AG04450 (cell line): ENCODE measurements at regions not wholly inside any gene's neighbourhood (a gene's known extent, or its start where the extent isn't known, plus 50 kb on each side); places are given as distances from the start of the nearest gene placed in this dataset.
"Not testable (repeated sequence)": the region's sequence is repeated elsewhere in the genome, so short reads cannot be mapped to it uniquely, and the experiment has no call there.

Source experiments
- CTCF ChIA-PET: fragments of 300-600, 350-600 bp; formaldehyde crosslinking; extraction: SDS; loops from one replicate; lab custom pipeline; 2022; ENCODE audit warnings: antibody characterized with exemption, inconsistent platforms; lab: Charles Lee
- POLR2A ChIA-PET: fragments of 350-600 bp; formaldehyde crosslinking; extraction: SDS; loops from one replicate; lab custom pipeline; 2021; ENCODE audit warnings: antibody characterized with exemption, inconsistent platforms; lab: Yijun Ruan, JAX
- DNase-seq: peaks from one replicate; pipeline ENCODE4 v3.0.0-alpha.2; 2011; ENCODE audit warnings: low read depth, low spot score
- H3K27ac ChIP-seq: one replicate; pipeline ENCODE4 v1.5.1; 2012; ENCODE audit warnings: low read depth, low read length, control low read depth
- H3K27me3 ChIP-seq: one replicate; pipeline ENCODE4 v1.6.0; 2012; ENCODE audit warnings: low read length; ENCODE audit not compliant: control insufficient read depth, insufficient read depth
- H3K4me3 ChIP-seq: 2 replicates; pipeline ENCODE4 v1.5.1; 2011; ENCODE audit warnings: mild to moderate bottlenecking, low read depth, low read length, control low read depth
- H3K9me3 ChIP-seq: 2 replicates; pipeline ENCODE4 v1.5.1; 2012; ENCODE audit warnings: low read length; ENCODE audit not compliant: control insufficient read depth, insufficient read depth
- TF ChIP-seq, protein P1 (sequence below): IDR thresholded peaks from 2 replicates; pipeline ENCODE4 v1.5.1; 2011; ENCODE audit warnings: low read depth, low read length, control low read depth, inconsistent platforms

DNA sequence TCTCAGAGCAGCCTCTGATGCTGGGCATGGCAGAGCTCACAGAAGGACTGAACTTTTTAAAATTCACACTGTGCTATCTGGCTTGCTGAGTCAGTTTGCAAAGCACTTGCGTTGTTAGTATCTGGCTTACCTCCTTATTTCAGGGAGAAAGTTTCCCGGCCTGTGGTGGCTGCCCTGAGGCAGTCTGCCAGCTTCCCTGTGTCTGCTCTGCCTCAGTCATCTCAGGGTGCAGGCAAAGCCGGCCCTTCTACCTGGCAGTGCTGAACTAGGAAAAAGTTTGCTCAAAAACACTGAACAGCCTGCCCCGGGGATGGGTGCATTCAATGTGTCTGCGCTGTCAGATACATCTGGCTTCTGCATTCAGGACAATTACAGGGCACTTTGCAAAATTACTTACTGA lies 90.2 kb upstream of the UXS1 start:
- Histone ChIP-seq H3K27me3 (no peaks in the 10 kb centered on the region), H3K9me3 (no peaks in the 10 kb centered on the region), H3K27ac (no peak overlapping the region), H3K4me3 (no peak overlapping the region)
- TF ChIP-seq, protein P1, sequence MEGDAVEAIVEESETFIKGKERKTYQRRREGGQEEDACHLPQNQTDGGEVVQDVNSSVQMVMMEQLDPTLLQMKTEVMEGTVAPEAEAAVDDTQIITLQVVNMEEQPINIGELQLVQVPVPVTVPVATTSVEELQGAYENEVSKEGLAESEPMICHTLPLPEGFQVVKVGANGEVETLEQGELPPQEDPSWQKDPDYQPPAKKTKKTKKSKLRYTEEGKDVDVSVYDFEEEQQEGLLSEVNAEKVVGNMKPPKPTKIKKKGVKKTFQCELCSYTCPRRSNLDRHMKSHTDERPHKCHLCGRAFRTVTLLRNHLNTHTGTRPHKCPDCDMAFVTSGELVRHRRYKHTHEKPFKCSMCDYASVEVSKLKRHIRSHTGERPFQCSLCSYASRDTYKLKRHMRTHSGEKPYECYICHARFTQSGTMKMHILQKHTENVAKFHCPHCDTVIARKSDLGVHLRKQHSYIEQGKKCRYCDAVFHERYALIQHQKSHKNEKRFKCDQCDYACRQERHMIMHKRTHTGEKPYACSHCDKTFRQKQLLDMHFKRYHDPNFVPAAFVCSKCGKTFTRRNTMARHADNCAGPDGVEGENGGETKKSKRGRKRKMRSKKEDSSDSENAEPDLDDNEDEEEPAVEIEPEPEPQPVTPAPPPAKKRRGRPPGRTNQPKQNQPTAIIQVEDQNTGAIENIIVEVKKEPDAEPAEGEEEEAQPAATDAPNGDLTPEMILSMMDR, result no peak
- ChIA-PET CTCF (no interaction called here), POLR2A (no interaction called here)
- no peak for DNase-seq

GRCh38 chr2:106283228-106284152 lies 89.4 kb upstream of the UXS1 start:
- H3K4me3 ChIP-seq, POLR2A ChIA-PET, CTCF ChIA-PET, H3K9me3 ChIP-seq, DNase-seq, H3K27ac ChIP-seq, H3K27me3 ChIP-seq: not testable (repeated sequence)

DNA sequence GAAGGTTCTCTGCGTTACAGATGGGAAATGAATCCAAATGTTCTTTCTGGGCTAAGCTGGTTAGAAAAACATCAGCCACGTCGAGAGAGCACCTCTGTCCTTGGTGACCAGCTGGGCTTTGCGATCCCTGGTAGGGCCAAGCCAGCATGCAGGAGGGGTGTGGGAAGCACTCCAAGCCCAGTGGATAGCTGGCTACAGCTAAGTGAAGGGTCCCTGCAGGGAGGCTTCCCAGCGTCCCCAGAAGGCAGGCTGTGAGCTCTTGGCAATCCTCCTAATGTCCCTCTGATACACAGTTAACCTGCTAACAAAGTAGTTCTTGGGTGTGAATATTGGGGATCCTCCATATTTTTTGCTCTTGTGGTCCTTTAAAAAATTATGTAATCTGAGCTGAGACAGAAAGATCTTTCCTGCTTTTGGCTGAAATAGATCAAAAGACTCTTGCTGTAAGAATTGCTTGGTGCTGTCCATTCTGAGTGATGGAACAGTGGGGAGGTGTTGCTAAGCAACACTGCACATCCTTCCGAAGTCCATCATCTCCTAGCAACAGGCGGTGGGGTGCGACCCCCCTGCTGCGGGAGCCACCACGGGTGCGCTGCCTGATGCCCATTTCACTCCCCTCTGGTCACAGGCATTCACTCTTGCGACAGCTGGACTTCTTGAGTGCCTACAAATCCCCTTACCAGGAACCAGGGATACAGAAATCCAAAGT lies 88.5 kb upstream of the UXS1 start:
- Histone ChIP-seq H3K4me3 (no peak overlapping the region), H3K9me3 (no peaks in the 10 kb centered on the region), H3K27me3 (no peaks in the 10 kb centered on the region), H3K27ac (no peak overlapping the region)
- CTCF ChIA-PET, result no interaction called here
- TF ChIP-seq, protein P1, result no peak
- POLR2A ChIA-PET, result no interaction called here
- no peak for DNase-seq

DNA sequence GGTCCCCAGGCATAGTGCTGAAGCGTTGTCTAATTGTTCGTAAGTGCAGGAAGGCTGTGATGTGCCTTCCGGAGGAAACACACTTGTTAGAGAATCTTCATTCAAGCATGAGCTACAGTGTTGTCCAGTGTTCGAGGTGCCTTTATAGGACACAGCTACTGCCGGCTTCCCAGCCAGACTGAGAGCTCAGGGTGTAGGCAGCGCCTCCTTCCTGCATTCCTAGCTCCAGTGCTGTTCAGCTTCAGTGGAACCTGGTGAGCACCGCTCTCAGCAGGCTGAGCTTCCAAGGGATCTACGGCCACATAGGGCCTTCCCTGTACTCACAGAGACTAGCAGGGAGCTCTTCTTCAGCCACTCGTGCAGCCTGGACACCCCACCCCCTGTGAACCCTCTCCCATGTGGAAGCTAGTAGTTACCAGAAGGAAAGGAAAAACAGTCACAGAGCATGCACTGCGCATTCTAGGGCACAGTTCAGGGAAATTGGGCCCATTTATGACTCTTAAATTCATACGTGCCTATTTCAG lies 87.9 kb upstream of the UXS1 start:
- H3K27ac ChIP-seq, H3K9me3 ChIP-seq, CTCF ChIA-PET, DNase-seq, H3K27me3 ChIP-seq, POLR2A ChIA-PET, H3K4me3 ChIP-seq: not testable (repeated sequence)

GRCh38 chr2:106280722-106281446 lies 86.8 kb upstream of the UXS1 start:
- Histone ChIP-seq H3K27ac (no peak overlapping the region), H3K27me3 (no peaks in the 10 kb centered on the region), H3K9me3 (peaks cover under 1% of the 10 kb centered on the region; the same call in 1 of the 2 replicates), H3K4me3 (no peak overlapping the region)
- TF ChIP-seq, protein P1, result no peak
- ChIA-PET POLR2A (no interaction called here), CTCF (no interaction called here)
- DNase-seq, result no peak
